D721Med (cell line): ENCODE measurements at regions not wholly inside any gene's neighbourhood (a gene's known extent, or its start where the extent isn't known, plus 50 kb on each side); places are given as distances from the start of the nearest gene placed in this dataset.
"Not testable (repeated sequence)": the region's sequence is repeated elsewhere in the genome, so short reads cannot be mapped to it uniquely, and the experiment has no call there.

ENCODE experiments used
- DNase-seq: peaks from one replicate; pipeline ENCODE4 v3.0.0; 2011; ENCODE audit warnings: low spot score; ENCODE audit not compliant: insufficient read length
- FAIRE-seq: peaks from 2 replicates; lab custom pipeline; 2011; peaks lifted over from hg19 to GRCh38; lab: Jason Lieb, UNC
- TF ChIP-seq, protein P1 (sequence below): IDR thresholded peaks from 2 replicates; pipeline ENCODE4 v1.5.1; 2012; ENCODE audit warnings: mild to moderate bottlenecking, control low read depth; ENCODE audit not compliant: insufficient read depth; ENCODE audit errors: missing control alignments

DNA sequence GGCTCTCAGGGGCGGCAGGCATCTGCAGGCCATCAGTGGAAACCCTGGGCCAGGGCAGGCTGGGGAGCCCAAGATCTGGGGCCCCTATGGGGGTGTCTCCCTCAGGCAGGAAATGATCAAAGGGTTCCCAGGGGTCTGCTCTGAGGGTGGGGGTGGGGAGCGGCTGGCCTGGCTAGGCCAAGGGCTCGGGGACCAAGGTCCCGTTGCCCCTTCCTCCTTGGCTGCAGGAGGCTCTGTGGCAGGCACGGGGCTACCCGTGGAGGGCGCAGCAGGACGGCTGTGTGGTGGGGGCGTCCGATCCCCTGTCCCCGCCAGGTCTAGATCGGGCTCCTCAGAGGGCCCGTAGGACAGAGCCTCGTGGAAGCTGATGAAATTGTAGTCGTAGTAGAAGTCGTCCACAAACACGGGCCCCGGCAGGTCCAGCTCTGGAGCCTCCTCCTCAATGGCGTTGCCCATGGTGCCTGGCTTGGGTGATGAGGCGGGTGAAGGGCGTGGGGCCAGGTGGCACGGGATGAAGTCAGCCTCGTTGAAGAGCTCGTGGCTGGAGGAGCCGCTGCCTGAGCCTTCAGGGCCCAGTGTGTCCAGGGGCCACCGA is 117.8 kb upstream of the AKAP13 start:
- not testable (repeated sequence) for FAIRE-seq, DNase-seq

- not testable (repeated sequence) for DNase-seq, FAIRE-seq
Measured at GRCh38 chr15:85263842-85264440, 116.5 kb upstream of the AKAP13 start.

- not testable (repeated sequence) for DNase-seq, FAIRE-seq
Measured at GRCh38 chr15:85264614-85265190, 115.7 kb upstream of the AKAP13 start.

- DNase-seq, FAIRE-seq: not testable (repeated sequence)
Measured at GRCh38 chr15:85267158-85267857, 113.1 kb upstream of the AKAP13 start.

- FAIRE-seq = no peak
- DNase-seq = no peak
- TF ChIP-seq, protein P1, sequence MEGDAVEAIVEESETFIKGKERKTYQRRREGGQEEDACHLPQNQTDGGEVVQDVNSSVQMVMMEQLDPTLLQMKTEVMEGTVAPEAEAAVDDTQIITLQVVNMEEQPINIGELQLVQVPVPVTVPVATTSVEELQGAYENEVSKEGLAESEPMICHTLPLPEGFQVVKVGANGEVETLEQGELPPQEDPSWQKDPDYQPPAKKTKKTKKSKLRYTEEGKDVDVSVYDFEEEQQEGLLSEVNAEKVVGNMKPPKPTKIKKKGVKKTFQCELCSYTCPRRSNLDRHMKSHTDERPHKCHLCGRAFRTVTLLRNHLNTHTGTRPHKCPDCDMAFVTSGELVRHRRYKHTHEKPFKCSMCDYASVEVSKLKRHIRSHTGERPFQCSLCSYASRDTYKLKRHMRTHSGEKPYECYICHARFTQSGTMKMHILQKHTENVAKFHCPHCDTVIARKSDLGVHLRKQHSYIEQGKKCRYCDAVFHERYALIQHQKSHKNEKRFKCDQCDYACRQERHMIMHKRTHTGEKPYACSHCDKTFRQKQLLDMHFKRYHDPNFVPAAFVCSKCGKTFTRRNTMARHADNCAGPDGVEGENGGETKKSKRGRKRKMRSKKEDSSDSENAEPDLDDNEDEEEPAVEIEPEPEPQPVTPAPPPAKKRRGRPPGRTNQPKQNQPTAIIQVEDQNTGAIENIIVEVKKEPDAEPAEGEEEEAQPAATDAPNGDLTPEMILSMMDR = no peak
Measured at GRCh38 chr15:85274315-85275050, 105.9 kb upstream of the AKAP13 start.

DNA sequence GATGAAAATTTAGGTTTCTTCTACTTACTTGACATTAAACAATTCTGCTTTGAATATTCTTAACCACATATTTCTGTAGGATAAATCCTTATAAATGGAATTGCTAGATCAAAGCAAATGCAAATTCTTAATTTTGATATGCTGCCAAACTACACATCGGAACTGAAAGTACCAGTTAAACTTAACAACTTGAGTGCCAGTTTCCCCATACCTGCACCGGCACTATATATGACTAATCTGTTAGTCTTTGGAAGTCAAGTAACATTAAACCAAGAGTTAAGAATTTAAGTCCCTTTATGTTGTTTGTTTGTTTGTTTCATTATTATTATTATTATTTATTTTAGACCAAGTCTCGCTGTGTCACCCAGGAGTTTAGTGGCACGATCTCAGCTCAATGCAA is 103.9 kb upstream of the AKAP13 start:
- TF ChIP-seq, protein P1 = no peak
- no peak for DNase-seq
- no peak for FAIRE-seq

- TF ChIP-seq, protein P1 = no peak
- DNase-seq (no peak), FAIRE-seq (no peak)
Measured at GRCh38 chr15:85276921-85277320, 103.5 kb upstream of the AKAP13 start.

DNA sequence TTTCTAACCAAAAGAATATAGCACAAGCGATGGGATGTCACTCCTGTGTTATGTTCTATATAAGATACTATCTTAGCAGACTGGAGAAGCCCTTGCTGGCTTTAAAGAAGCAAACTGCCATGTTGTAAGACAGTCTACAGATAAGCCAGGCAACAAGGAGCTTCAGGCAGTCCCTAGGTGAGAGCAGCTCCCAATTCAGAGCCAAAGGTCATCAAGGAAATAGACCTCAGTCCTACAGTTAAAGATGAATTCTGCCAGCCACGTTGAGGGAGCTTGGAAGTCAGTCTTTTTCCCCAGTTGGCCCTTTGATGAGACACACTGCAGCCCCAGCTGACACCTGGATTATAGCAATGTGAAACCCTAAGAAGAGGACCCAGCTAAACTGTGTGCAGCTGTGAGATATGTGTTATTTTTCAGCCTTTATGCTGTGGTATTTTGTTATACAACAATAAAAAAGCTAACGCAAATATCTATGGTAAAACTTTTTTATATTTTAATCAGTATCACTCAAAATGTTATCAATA is 102.5 kb upstream of the AKAP13 start:
- TF ChIP-seq, protein P1 = no peak
- FAIRE-seq = no peak
- DNase-seq = no peak

DNA sequence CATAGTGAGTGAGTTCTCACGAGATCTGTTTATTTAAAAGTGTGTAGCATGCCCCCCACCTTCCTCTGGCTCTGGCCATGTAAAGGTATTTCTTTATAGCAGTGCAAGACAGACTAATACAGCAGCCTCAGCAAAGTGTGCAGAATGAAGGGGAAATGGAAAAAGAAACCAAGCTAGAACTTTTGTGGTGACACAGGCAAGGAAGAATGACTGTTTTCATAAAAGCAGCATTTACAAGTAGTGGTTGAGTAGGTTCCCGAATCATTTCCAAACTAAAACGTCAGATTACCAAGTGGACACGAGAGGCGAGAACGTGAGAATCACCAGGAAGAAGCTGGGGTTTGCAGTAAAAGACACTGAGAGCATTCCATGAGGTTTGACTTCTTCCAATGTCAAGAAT is 100.2 kb upstream of the AKAP13 start:
- FAIRE-seq = no peak
- TF ChIP-seq, protein P1 = no peak
- DNase-seq = no peak
